ENCODE measurements at regions not wholly inside any gene's neighbourhood (a gene's known extent, or its start where the extent isn't known, plus 50 kb on each side); places are given as distances from the start of the nearest gene placed in this dataset.

DNA sequence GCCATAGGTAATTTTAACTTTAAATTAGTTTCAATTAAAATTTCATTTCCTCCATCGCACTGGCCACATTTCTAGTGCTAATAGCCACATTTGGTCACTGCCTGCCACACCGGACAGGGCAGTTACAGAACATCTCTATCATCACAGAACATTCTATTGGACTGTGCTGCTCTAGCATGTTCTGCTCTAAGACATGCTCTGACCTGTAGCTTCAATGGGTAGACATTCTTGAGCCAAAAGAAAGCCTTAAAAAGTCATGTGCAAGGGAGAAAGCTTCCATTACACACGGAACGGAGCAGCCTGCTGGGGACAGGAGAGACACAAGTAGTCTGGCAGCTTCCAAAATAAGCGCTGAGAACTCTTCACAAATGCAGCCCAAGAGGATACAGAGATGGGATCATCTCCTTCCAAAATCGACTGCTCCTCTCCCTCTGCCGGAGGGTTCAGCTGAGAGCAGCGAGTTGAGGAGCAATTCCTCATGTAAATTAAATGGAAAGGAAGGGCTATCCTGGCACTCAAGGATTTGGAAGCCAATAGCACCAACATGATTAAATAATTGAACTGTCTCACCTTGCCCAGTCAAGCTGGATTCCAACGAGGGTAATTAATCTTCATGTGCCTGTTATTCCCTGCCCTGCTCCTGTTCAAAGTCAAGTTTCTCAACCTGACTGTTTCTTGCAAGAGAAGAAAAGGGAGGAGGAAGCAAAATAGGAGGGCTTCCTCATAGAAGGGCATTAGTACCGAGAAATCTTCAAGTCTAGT, 336.4 kb upstream of the NOCT start:
- TF ChIP-seq, protein P1, sequence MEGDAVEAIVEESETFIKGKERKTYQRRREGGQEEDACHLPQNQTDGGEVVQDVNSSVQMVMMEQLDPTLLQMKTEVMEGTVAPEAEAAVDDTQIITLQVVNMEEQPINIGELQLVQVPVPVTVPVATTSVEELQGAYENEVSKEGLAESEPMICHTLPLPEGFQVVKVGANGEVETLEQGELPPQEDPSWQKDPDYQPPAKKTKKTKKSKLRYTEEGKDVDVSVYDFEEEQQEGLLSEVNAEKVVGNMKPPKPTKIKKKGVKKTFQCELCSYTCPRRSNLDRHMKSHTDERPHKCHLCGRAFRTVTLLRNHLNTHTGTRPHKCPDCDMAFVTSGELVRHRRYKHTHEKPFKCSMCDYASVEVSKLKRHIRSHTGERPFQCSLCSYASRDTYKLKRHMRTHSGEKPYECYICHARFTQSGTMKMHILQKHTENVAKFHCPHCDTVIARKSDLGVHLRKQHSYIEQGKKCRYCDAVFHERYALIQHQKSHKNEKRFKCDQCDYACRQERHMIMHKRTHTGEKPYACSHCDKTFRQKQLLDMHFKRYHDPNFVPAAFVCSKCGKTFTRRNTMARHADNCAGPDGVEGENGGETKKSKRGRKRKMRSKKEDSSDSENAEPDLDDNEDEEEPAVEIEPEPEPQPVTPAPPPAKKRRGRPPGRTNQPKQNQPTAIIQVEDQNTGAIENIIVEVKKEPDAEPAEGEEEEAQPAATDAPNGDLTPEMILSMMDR (conservative IDR thresholded peaks at IDR 0.05; ENCODE audit: low read length), result no peak
- TF ChIP-seq EZH2phosphoT487 (IDR thresholded peaks at IDR 0.05; ENCODE audit: borderline replicate concordance), result no peak
